Keratinocyte (primary cell): ENCODE measurements at regions not wholly inside any gene's neighbourhood (a gene's known extent, or its start where the extent isn't known, plus 50 kb on each side); places are given as distances from the start of the nearest gene placed in this dataset.

Experiments
- DNase-seq: peaks from one replicate; pipeline ENCODE4 v3.0.0-alpha.2; 2011; ENCODE audit warnings: low read depth, missing footprints, low spot score
- FAIRE-seq: peaks from 2 replicates; lab custom pipeline; 2011; peaks lifted over from hg19 to GRCh38; lab: Jason Lieb, UNC
- H2AFZ ChIP-seq: 2 replicates; pipeline ENCODE4 v1.6.0; 2012; ENCODE audit warnings: low read length, control low read depth, inconsistent platforms; ENCODE audit not compliant: control insufficient read depth
- H3K27ac ChIP-seq: 2 replicates; pipeline ENCODE4 v1.5.1; 2011; ENCODE audit warnings: low read length; ENCODE audit not compliant: control insufficient read depth, insufficient read depth
- H3K27me3 ChIP-seq: 3 replicates; pipeline ENCODE4 v1.6.0; 2011; ENCODE audit warnings: low read length; ENCODE audit not compliant: control insufficient read depth, insufficient read depth; ENCODE audit errors: extremely low read depth
- H3K36me3 ChIP-seq, 2 experiments: 2 replicates in 1 of 2; 3 replicates in 1 of 2; pipeline ENCODE4 v1.5.1; 2011; ENCODE audit warnings: low read length in 2 of 2, mild to moderate bottlenecking in 1 of 2; ENCODE audit not compliant: control insufficient read depth in 2 of 2, insufficient read depth in 2 of 2; ENCODE audit errors: extremely low read depth in 1 of 2
- H3K4me1 ChIP-seq: 3 replicates; pipeline ENCODE4 v1.5.1; 2011; ENCODE audit warnings: low read length; ENCODE audit not compliant: control insufficient read depth, insufficient read depth; ENCODE audit errors: extremely low read depth
- H3K4me2 ChIP-seq: 3 replicates; pipeline ENCODE4 v1.6.0; 2011; ENCODE audit warnings: low read depth, low read length; ENCODE audit not compliant: control insufficient read depth, insufficient read depth; ENCODE audit errors: extremely low read depth
- H3K4me3 ChIP-seq, 3 experiments: fragments of 200-600 bp in 1 of 3; sonication (generic) in 1 of 3; 2 replicates in 2 of 3; 3 replicates in 1 of 3; pipeline ENCODE4 v1.5.1; 2011 to 2016; ENCODE audit warnings: low read length in 3 of 3, mild to moderate bottlenecking in 3 of 3, control low read depth in 2 of 3, inconsistent platforms in 1 of 3, low read depth in 1 of 3, mixed read lengths in 1 of 3, mixed run types in 1 of 3, moderate library complexity in 1 of 3; ENCODE audit not compliant: control insufficient read depth in 2 of 3, insufficient read depth in 2 of 3; ENCODE audit errors: extremely low read depth in 1 of 3
- H3K79me2 ChIP-seq: 2 replicates; pipeline ENCODE4 v1.6.0; 2012; ENCODE audit warnings: low read length; ENCODE audit not compliant: control insufficient read depth, insufficient read depth
- H3K9ac ChIP-seq: 3 replicates; pipeline ENCODE4 v1.6.0; 2011; ENCODE audit warnings: low read length; ENCODE audit not compliant: control insufficient read depth, insufficient read depth; ENCODE audit errors: extremely low read depth
- H3K9me1 ChIP-seq: 3 replicates; pipeline ENCODE4 v1.6.0; 2011; ENCODE audit warnings: low read length; ENCODE audit not compliant: control insufficient read depth, insufficient read depth; ENCODE audit errors: extremely low read depth
- H3K9me3 ChIP-seq: 2 replicates; pipeline ENCODE4 v1.5.1; 2012; ENCODE audit warnings: low read depth, low read length; ENCODE audit not compliant: control insufficient read depth
- H4K20me1 ChIP-seq: 3 replicates; pipeline ENCODE4 v1.6.0; 2011; ENCODE audit warnings: low read length; ENCODE audit not compliant: control insufficient read depth, insufficient read depth; ENCODE audit errors: extremely low read depth
- EZH2 ChIP-seq: IDR thresholded peaks from one replicate; pipeline ENCODE4 v1.6.1; 2012; ENCODE audit warnings: inconsistent platforms, mild to moderate bottlenecking, low read length, moderate library complexity
- dilution Hi-C: fragments of 300-500 bp; cut with MboI; formaldehyde crosslinking; loops from one replicate; pipeline ENCODE4 v1.7.0; 2020; ENCODE audit warnings: low sequenced_read_pairs; ENCODE audit not compliant: extremely low pct_ligation_motif_present
- TF ChIP-seq, protein P1 (sequence below), 3 experiments: IDR thresholded peaks in 1 of 3; conservative IDR thresholded peaks in 1 of 3; optimal IDR thresholded peaks in 1 of 3; 2 replicates in 2 of 3; 3 replicates in 1 of 3; pipeline versions ENCODE3 to v1.5.1; 2011; ENCODE audit warnings: low read length in 3 of 3, mild to moderate bottlenecking in 3 of 3, moderate library complexity in 2 of 3, control low read depth in 1 of 3, inconsistent platforms in 1 of 3; ENCODE audit not compliant: insufficient read depth in 2 of 3; ENCODE audit errors: extremely low read depth in 1 of 3

DNA sequence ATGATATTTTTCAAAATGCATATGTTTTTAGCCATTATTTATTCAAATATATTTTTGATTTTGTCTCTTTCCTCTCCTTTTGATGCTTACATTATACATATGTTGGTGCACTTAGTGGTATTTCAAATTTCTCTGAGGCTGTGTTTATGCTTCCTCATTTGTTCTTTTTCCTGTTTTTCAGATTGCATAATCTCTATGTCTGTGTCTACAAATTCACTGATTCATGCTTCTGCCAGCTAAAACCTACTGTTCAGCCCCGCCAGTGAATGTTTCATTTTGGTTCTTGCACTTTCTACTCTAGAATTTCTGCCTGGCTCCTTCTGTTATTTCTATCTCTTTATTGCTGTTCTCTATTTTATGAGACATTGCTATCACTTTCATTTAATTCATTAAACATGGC, 951.7 kb upstream of the CNTNAP5 start:
- no peaks in the 10 kb centered on the region for H3K9me1 ChIP-seq
- TF ChIP-seq, protein P1, sequence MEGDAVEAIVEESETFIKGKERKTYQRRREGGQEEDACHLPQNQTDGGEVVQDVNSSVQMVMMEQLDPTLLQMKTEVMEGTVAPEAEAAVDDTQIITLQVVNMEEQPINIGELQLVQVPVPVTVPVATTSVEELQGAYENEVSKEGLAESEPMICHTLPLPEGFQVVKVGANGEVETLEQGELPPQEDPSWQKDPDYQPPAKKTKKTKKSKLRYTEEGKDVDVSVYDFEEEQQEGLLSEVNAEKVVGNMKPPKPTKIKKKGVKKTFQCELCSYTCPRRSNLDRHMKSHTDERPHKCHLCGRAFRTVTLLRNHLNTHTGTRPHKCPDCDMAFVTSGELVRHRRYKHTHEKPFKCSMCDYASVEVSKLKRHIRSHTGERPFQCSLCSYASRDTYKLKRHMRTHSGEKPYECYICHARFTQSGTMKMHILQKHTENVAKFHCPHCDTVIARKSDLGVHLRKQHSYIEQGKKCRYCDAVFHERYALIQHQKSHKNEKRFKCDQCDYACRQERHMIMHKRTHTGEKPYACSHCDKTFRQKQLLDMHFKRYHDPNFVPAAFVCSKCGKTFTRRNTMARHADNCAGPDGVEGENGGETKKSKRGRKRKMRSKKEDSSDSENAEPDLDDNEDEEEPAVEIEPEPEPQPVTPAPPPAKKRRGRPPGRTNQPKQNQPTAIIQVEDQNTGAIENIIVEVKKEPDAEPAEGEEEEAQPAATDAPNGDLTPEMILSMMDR (optimal IDR thresholded peaks at IDR 0.05 in 1 of 3, IDR thresholded peaks at IDR 0.05 in 1 of 3, conservative IDR thresholded peaks at IDR 0.05 in 1 of 3; ENCODE audit: extremely low read depth in 1 of 3, insufficient read depth in 2 of 3, low read length in 3 of 3) = no peak
- TF ChIP-seq EZH2 = no peak
- H4K20me1 ChIP-seq = no peaks in the 10 kb centered on the region
- FAIRE-seq (no peak), DNase-seq (no peak)
- no peak overlapping the region for H2AFZ ChIP-seq
- no peaks in the 10 kb centered on the region for H3K79me2 ChIP-seq
- no peak overlapping the region for H3K9ac ChIP-seq
- H3K27me3 ChIP-seq = no peaks in the 10 kb centered on the region
- no peaks in the 10 kb centered on the region for H3K9me3 ChIP-seq
- no peak overlapping the region for H3K4me3 ChIP-seq
- no peaks in the 10 kb centered on the region for H3K36me3 ChIP-seq
- dilution Hi-C loops = no loop called here
- H3K27ac ChIP-seq = no peak overlapping the region
- H3K4me2 ChIP-seq = no peak overlapping the region
- H3K4me1 ChIP-seq = no peaks in the 10 kb centered on the region

DNA sequence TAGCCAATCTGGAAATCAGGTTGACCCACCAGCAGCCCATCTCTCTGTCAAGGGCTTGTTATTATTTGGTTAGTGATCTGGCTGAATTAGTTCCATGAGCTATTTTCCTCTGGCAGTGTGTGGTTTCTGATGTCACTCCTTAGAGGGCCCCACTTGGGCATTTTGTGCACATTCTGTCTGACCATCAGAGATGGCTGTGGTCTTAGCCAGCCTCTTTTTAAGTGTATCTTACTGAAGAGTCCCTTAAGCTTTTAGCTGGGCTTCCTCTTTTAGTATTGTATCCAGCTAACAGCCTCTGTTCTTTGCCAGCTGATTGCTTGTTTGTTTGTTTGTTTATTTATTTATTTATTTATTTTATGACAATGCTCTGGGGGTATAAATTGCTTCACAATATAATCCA, 951.1 kb upstream of the CNTNAP5 start:
- Histone ChIP-seq H3K4me1 (no peaks in the 10 kb centered on the region), H3K36me3 (no peaks in the 10 kb centered on the region), H3K4me2 (no peak overlapping the region), H3K4me3 (no peak overlapping the region), H3K9me3 (no peaks in the 10 kb centered on the region), H3K9me1 (no peaks in the 10 kb centered on the region), H3K9ac (no peak overlapping the region), H3K79me2 (no peaks in the 10 kb centered on the region), H2AFZ (no peak overlapping the region), H3K27ac (no peak overlapping the region), H3K27me3 (no peaks in the 10 kb centered on the region), H4K20me1 (no peaks in the 10 kb centered on the region)
- FAIRE-seq (no peak), DNase-seq (no peak)
- no peak for TF ChIP-seq EZH2
- TF ChIP-seq, protein P1 (optimal IDR thresholded peaks at IDR 0.05 in 1 of 3, IDR thresholded peaks at IDR 0.05 in 1 of 3, conservative IDR thresholded peaks at IDR 0.05 in 1 of 3; ENCODE audit: extremely low read depth in 1 of 3, insufficient read depth in 2 of 3, low read length in 3 of 3) = no peak
- dilution Hi-C loops = no loop called here
